Calu3 (cell line): ENCODE measurements at regions not wholly inside any gene's neighbourhood (a gene's known extent, or its start where the extent isn't known, plus 50 kb on each side); places are given as distances from the start of the nearest gene placed in this dataset.

Experiments used
- BruUV-seq: library from RNA; stranded (reverse); fragments of 400-500 nt; replicated peaks from 2 replicates; lab custom pipeline; 2021; lab: Mats Ljungman, UMichigan
- CTCF ChIA-PET: fragments of 300-600 bp; sonication (Branson Sonifier 250); formaldehyde crosslinking; loops from one replicate; lab custom pipeline; 2022; ENCODE audit warnings: antibody characterized with exemption; lab: Charles Lee
- DNase-seq: peaks from one replicate; pipeline ENCODE4 v3.0.0; 2022
- H3K27ac Mint-ChIP-seq: one replicate; pipeline ENCODE4 v1.8.0; 2022; ENCODE audit warnings: mixed read lengths; ENCODE audit not compliant: unreplicated experiment
- H3K27me3 Mint-ChIP-seq: one replicate; pipeline ENCODE4 v1.8.0; 2022; ENCODE audit warnings: mixed read lengths; ENCODE audit not compliant: unreplicated experiment
- H3K36me3 Mint-ChIP-seq: one replicate; pipeline ENCODE4 v1.8.0; 2022; ENCODE audit warnings: mild to moderate bottlenecking, moderate library complexity, mixed read lengths; ENCODE audit not compliant: insufficient read depth, unreplicated experiment
- H3K4me1 Mint-ChIP-seq: one replicate; pipeline ENCODE4 v1.8.0; 2022; ENCODE audit warnings: mild to moderate bottlenecking, low read depth, mixed read lengths; ENCODE audit not compliant: unreplicated experiment
- H3K4me3 Mint-ChIP-seq: one replicate; pipeline ENCODE4 v1.8.0; 2022; ENCODE audit warnings: mild to moderate bottlenecking, low read depth, moderate library complexity, mixed read lengths; ENCODE audit not compliant: unreplicated experiment
- H3K9me3 Mint-ChIP-seq: one replicate; pipeline ENCODE4 v1.8.0; 2022; ENCODE audit warnings: low read depth, mixed read lengths; ENCODE audit not compliant: unreplicated experiment
- CTCF ChIP-seq: fragments of 200-600 bp; IDR thresholded peaks from one replicate; pipeline ENCODE4 v1.8.0; 2022; ENCODE audit warnings: antibody characterized with exemption; ENCODE audit not compliant: unreplicated experiment
- intact Hi-C: fragments of 100-400 bp; cut with micrococcal nuclease; formaldehyde crosslinking; loops from one replicate; pipeline ENCODE4 v1.10.0; 2022; ENCODE audit not compliant: unreplicated experiment

GRCh38 chrX:6857749-6858148 is 289.8 kb upstream of the STS start:
- Mint-ChIP-seq H3K4me1 (no peaks in the 10 kb centered on the region), H3K27ac (no peak overlapping the region), H3K4me3 (no peak overlapping the region), H3K36me3 (peaks cover 3% of the 10 kb centered on the region), H3K27me3 (no peaks in the 10 kb centered on the region), H3K9me3 (peaks cover 8% of the 10 kb centered on the region)
- CTCF ChIA-PET, result interaction anchor here (0.7 kb wide), 1 partner anchor 59 kb away, joined by 4 read pairs; no protein-coding TSS in a partner anchor
- TF ChIP-seq CTCF, result no peak
- no peak for DNase-seq
- intact Hi-C loops, result no loop called here
- no TSS peak for BruUV-seq

DNA sequence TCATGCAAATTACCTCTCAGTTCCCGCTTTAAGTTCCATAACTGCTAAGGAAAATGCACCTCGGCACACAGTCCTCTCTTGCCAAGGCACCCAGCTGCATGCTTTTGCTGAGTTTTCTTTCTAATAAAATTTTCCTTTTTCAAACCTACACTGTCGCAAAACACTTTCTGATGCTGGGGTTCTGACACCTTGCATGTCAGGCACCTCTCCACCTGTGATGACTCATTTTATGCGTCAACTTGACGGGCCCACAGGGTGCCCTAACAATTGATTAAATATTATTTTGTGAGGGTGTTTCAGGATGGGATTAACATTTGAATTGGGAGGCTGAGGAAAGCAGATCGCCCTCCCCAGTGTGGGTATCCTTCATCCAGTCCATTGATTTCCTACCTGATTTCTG is 291.0 kb upstream of the STS start:
- TF ChIP-seq CTCF, result no peak
- CTCF ChIA-PET, result no interaction called here
- H3K4me1 Mint-ChIP-seq, result no peaks in the 10 kb centered on the region
- H3K27ac Mint-ChIP-seq, result no peak overlapping the region
- no peak for DNase-seq
- H3K27me3 Mint-ChIP-seq, result no peaks in the 10 kb centered on the region
- peaks cover 3% of the 10 kb centered on the region for H3K36me3 Mint-ChIP-seq
- intact Hi-C loops, result no loop called here
- BruUV-seq, result no TSS peak
- H3K4me3 Mint-ChIP-seq, result no peak overlapping the region
- H3K9me3 Mint-ChIP-seq, result peaks cover 8% of the 10 kb centered on the region

DNA sequence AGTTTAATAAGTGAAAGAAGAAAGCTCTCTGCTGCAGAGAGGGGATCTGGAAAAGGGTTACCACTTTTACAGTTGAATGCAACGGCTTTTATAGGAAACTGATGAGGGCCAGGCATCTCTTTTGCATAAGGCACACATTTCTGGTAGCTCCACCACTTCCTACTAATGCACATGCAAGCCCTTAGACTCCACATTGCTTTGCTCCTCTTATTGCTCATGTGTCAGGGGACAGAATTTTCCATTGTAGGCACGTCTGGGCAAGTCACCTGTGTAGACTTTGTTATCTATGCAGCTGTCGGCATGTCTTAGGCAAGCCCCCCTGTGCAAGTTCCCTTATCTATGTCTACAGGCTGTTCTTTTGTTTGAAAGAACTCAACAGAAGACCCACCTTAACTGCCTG is 294.6 kb upstream of the STS start:
- H3K36me3 Mint-ChIP-seq, result no peaks in the 10 kb centered on the region
- no TSS peak for BruUV-seq
- no peak for TF ChIP-seq CTCF
- H3K9me3 Mint-ChIP-seq, result peaks cover 5% of the 10 kb centered on the region
- intact Hi-C loops, result no loop called here
- H3K27me3 Mint-ChIP-seq, result no peaks in the 10 kb centered on the region
- H3K4me3 Mint-ChIP-seq, result no peak overlapping the region
- H3K27ac Mint-ChIP-seq, result no peak overlapping the region
- DNase-seq, result no peak
- no peaks in the 10 kb centered on the region for H3K4me1 Mint-ChIP-seq
- CTCF ChIA-PET, result interaction anchor here (0.7 kb wide), 1 partner anchor 49 kb away, joined by 3 read pairs; no protein-coding TSS in a partner anchor

GRCh38 chrX:6852121-6852520 is 295.4 kb upstream of the STS start:
- no peak for DNase-seq
- no peaks in the 10 kb centered on the region for H3K4me1 Mint-ChIP-seq
- no peaks in the 10 kb centered on the region for H3K27me3 Mint-ChIP-seq
- H3K4me3 Mint-ChIP-seq, result no peak overlapping the region
- intact Hi-C loops, result no loop called here
- H3K27ac Mint-ChIP-seq, result no peak overlapping the region
- CTCF ChIA-PET, result interaction anchor here (0.7 kb wide), 1 partner anchor 50 kb away, joined by 3 read pairs; no protein-coding TSS in a partner anchor
- peaks cover 5% of the 10 kb centered on the region for H3K9me3 Mint-ChIP-seq
- no TSS peak for BruUV-seq
- H3K36me3 Mint-ChIP-seq, result no peaks in the 10 kb centered on the region
- TF ChIP-seq CTCF, result no peak
